NCI-H1930 (cell line): ENCODE measurements at regions not wholly inside any gene's neighbourhood (a gene's known extent, or its start where the extent isn't known, plus 50 kb on each side); places are given as distances from the start of the nearest gene placed in this dataset.

ENCODE experiments used
- DNase-seq, 2 experiments: peaks; one replicate each; lab custom pipeline; 2025; lab: John Stamatoyannopoulos, UW

DNA sequence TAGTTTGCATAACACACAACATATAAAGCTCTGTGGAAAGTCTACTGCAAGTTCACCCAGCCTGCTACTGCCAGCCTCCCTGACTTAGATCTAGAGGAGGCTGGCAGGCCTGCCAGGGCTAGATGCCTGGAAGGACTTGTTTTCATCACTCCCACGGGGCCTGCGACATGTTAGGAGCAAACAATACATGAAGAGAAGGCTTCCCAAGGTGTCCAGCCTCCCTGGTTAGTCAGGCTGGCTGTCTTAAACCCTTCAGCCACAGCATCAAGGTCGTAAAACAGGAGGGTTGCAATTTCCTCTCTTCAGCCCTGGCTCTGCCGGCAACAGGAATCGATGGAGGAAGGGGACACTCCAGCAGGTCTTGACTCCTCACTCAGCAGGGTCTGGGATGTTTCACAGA is 104.5 kb downstream of the NGF start:
- DNase-seq = no peak

DNA sequence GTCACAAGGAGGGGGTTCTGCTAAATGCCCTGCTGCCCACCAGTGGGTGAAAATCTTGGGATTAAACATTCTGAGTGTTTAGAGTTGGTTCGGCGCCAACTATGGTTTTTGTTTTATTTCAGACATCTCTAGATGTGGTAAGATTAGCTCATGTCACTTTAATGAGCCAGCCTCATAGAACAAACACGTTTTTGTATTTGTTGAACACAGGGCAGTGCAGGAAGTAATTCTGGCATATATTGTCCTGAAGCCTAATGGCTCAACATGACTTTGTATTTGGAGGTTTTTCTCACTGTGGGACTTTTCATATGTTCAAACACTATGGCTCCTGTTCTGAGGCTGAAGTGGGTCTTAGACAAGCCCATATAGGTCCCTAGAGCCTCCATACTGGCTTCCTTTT is 107.8 kb downstream of the NGF start:
- DNase-seq = no peak

DNA sequence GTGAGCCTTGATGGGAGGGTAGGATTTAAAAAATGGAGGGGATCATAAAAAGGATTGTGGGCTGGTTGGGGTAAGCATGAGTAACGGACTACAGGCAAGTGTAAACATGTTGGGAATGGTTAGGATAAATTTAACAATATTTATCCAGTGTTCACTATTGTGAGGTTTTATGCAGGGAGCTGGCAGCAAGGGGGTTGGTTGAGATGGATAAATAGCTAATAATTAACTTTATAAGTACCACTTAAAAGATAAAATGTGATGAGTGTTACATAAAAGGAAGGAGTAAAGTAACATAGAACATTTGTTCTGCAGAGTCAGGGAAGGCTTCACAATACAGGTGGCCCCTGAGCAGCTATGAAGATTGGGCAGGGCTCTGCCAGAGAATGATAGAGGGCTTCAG is 109.0 kb downstream of the NGF start:
- no peak for DNase-seq

DNA sequence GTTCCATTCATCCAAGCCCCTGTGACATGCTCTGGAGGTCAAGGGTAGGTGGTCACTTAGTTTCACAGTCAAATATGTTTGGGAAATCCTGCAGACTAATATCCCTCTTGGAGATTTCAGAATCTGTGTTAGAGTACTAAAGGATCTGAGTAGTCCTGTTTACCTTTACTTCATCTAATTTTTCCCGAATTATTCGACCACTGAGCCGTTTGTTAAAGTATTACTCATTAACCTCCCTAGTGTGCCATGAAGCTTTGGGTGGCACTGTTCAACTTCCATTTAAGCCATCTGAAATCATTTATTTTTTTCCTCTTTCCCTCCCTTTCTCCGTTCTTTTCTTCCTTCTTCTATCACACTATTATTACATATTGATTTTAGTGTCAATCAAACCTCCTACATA is 109.9 kb downstream of the NGF start:
- no peak for DNase-seq

DNA sequence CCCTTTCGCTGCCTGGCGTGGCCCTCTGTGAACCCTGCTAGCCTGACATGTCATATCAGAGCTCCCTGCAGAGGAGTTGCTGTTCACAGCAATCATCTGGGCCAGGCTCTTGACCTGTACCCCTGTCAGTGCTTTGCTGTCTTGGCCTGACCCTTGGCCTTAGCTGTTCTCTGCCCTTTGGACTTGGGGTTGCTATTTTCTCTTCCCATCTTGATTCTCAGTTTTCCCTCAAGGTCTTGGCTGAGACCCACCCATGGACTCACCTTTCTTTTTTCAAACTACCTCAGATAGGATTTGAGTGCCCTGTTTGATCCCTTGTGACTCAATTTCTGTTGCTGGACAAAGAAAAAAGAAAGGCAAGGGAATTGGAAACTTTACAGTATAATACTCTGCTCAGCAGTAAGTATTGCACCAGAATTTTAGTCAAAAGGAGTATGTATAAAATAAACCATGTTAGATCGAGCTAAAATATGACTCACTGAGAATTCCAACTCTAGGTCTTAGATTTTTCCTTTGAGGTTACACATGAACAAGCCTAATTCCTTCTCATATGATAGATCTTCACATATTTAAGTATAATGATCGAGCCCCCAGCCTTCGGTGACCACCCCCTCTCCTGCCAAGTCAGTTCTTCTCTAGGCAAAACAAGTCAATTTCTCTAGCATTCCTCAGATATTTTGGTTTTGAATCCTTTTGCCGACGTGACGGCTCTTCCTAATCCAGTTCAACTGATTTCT is 110.5 kb downstream of the NGF start:
- no peak for DNase-seq

DNA sequence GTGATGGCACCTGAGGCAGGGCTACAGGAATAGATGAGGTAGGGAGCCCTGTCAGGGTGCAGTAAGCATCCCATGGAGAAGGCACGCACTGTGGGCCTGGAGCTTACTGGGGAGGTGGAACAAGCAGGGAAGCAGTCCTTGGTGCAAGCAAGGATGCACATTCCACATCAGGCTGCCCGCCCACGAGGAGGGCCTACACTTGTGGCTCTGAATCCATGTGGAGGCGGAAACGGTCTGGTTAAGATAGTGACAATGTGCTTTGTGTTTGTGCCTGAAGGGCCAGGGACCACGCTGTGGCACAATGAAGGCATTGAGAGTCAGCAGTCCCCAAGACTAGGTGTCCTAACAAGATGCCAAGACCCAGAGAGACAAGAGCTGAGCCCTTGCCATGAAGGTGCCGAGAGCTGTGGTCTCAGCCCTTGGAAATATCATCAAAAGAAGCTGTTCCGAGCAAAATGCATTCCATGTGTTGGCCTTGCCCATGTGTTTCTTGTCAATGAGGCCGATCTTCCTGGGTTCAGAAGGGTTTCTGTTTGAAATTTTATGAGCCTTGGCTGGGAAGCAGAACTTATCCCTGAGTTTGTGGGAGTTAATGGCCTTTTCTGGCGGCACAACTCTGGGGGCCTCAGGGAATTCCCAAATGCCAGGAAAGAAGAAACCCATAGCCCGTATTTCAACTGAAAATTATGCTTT is 111.9 kb downstream of the NGF start:
- no peak for DNase-seq

DNA sequence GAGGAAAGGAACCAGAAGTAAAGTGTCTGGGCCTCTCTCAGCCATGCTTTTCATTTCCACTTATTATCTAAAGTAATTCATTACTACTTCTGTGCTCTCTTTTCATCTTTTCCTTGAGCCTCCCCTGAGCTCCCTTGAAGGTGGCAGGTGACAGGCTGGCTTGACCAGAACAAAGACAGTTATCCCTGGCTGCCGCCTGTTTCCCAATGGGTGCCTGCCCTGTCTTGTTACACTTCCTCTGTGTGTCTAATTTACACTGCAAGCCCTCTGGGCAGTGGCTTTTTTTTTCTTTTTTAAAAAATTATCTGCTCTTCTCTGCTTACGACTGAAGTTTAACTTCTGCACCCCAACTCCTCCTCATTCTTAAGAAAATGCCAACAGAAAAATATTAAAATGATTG is 113.4 kb downstream of the NGF start:
- DNase-seq = no peak

DNA sequence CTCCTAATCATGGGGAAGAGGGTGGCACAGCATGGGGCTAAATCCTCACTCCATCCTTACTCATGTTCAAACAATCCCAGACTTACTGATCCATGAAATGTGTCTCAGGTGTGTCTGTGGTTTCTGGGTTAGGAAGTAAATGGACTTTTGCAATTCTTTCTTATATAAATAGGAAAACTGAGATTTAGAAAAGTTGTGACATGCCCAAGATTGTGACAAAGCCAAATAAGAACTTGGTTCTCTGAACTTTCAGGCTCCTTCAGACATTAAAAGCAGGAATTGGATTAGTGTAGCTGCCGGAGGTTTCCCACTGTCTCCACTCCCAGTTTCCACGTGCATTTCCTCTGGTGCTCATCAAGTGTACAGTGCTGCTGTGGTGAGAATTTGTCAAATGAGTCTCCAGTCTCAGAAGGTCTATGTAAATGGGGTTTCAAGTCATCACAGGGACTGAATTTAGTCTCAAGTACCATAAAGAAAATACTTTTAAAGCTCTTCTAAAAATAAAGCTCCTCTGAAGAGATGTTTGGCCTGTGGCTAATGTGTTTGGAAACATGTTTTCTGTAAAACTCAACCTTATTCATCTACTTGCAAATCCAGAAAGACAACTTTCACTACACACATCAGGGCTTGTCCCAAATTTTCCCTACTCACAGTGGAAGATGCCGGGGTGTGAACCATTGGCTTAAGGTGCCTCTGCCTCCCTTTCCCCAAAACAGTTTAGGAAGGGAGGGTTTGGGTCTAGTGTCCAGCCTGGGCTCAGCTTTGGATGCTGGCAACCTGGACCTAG is 115.2 kb downstream of the NGF start:
- DNase-seq = no peak

DNA sequence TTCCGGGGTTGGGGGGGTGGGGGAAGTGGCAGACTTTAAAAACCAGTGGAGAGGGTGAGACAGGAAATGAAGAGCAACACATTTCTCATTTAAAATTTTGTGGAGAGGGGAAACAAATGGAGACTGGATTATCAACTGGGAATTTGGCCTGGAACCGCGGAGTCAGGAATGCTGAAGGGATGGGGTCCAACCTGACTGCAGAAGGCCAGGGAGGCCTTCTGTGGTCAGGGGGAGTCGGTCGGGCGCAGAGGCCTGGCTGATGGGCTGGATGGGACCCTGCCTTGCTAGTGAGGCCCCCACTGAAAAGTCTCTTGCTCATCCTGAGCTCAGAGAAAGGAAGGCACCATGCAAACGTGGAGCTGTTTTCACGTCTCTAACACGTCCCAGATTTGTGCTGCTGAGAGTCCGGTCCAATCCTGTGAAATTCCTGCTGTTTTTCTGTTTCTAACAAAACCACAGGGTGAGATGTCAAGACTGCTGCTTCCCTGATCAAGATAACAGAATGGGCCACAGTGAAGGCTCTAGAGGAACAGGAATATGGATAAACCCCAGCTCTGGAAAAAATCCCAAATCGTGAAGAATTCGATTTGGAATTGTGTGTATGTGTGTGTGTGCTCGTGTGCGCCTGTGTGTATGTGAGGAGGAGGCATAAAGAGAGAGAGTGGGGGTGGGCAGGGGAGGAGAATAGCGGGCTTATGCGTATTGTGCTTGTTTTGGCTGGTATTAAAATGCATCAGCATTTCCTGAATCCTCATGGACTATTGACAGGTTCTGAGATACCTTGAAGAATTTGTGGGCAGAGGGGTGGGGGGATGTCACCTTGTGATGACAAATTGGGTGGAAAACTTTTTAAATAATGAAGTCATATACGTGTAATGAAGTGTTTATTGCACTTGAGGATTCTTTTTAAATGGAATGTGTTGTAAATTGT is 117.4 kb downstream of the NGF start:
- no peak for DNase-seq

DNA sequence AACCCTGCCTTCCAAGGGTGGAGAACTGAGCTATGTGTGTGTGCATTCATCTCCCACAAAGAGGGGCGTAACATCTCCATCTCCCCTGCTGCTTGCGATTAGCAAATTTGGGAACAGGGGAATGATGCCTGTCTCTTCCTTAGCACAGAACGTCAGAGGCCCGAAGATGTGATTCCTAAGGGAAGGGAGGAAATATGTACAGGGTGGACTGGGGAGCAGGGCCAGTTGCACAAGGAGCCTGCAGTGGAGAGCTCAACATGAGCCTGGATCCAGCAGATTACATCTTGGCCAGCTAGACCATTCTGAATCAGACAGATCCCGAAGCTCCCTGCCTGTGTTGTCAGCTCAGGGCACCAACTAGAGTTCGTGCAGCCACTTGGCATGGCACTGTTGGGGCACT is 118.1 kb downstream of the NGF start:
- DNase-seq = no peak

DNA sequence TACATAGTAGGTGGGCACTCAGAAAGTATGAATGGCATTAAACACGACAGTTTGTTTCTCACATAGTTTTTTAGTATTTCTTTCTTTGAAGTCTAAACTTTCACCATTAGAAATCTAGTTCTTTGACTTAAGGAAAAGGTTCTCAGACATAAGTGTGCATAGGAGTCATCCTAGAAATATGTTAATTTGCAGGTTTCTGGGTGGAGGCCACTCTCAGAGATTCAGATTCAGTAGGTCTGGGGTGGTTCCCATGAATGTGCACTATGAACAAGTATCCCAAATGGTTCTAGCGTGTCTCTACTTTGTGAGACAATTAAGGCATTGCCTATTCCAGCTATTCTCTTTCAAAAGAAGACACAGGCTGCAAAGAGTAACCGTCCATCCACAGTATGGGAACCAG is 119.3 kb downstream of the NGF start:
- no peak for DNase-seq

DNA sequence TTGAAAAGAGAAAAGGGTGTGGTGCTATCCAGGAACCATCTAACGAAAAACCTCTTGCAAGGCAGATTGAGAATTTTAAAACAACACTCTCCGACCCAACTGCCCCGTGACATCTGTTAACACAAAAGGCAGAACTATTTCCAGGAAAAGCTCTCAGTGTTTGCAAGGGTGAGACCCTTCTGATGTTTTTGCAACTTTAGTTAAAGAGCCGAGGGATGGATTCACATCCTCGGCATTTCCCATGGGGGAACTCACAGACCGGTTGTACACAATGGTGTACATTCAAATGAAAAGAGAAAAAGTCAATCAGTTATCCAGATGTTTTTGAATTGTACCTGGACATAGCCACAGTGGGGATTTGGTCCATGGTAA is 120.0 kb downstream of the NGF start:
- no peak for DNase-seq

DNA sequence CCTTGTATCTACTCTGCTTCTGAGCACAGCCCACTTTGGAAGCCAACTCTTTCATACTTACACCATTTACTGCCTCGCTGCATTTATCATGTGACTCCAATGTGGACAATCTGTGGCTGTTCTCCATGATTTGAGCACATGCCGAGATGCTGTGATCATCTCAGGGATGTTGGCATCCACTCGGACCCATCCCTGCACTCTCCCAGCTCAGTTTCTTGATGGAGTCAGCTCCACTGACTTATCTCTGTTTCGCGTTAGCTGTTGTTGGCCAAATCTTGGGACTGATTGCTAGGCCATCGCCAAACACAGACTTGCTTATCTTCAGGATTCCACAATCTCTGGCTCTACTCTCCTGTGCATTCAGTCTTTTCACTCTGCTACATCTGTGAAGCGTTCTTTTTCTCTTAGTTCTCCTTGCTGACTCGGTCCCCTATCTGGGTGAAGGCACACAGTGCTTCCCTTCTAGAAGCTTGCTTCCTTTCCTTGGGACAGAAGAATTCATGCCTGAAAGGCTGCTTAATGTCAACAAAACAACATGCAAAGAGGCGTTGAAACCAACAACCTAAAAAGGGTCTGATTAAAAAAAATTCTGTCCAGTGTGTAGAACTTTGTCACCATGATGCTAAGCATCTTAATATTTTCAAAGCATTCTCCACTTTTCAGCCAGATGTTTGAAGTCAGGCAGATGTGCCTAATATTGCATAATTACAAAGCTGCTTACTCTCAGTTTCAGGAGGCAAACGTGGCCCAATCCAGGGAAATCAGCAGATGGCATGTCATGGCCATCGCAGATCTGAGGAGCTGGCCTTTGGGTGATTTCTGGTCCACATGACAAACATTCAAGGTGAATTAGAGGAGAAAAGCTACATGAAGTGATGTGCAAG is 120.7 kb downstream of the NGF start:
- DNase-seq = no peak

DNA sequence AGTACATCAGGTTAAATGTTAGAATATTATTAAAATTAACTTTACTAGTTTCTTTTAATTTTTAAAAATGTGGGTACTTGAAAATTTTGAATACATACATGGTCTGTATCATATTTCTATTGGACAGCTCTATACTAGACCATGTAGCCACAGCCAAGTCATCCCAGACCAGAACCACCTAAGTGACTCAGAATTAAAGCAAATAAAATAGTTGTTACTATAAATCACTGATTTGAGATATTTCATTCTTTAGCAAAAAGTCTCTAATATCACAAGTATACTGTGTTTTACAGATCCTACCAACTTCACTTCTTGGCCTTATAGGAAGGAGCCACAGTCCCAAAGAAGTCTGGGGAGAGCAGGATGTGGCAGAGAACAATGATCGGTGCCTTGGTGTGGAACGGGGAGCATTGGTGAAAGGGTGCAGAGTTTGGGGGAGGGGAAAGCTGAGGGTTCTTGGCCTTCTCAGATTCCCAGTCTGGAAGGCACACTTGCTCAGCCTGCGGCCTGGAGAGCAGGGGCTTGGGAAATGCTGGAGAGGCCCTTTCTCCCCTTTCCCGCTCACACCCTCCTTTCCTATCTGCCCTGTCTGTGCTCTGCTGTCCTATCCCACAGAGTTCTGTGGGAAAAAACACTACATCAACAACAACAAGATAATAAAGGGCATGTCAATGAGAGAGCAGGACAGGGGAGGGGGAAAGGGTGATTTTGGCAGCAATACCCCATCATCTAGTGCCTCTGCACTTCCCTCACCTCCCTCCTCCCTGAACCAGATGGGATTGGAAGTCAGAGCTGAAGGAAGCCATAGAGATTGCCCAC is 122.1 kb downstream of the NGF start:
- DNase-seq = no peak

DNA sequence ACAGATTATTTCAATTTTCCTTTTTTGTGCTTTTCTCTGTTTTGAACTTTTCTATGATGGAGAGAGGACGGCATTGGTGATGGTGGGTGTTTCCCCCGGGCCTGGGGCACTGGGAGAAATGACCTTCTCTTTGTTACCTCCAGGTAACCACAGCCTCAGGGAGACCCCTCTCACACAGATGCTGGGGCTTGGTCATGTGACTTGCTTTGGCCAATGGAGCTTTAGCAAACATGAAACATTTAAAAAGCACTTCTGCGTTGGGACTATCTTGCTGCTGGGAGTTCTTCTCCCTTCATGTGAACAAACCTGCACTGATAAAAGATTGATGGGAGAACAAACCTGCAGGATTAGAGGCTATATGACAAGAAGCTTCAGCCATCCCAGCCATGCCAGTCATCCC is 122.9 kb downstream of the NGF start:
- no peak for DNase-seq

DNA sequence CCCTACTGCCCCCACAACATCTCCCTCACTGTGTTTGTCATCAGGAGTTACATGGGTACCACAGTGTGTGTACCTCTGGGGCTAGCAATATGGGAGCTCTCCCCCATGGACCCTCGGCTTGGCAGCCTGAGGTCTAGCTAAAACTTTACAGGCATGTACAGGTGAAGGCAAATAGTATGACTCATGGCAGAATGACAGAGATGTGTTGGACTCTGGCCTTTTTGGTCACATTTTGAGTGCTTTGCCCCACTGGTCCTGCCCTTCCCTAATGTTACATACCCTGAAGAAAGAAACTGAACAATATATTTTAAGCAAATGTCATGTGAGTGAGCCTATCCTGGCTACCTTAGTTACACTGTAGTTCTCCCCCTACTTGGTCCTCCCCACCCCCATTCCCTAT is 124.0 kb downstream of the NGF start:
- DNase-seq = no peak

DNA sequence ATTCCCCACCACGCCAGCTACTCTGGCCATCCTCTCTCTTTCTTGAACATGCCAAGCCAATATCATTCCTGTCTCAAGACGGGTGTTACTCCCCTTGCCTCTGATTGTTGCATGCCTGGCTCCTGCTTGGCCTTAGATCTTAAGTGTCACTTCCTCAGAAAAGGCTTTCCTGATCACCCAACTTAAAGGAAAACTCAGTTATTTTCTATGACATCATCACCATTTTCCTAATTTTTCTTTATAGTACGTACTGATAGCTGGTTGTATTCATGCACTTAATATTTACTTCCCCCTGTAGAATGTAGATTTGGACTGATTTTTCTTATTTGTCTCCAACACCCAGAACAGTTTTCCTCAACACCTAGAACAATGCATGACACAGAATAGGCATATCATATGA is 123.8 kb upstream of the TSPAN2 start:
- no peak for DNase-seq

DNA sequence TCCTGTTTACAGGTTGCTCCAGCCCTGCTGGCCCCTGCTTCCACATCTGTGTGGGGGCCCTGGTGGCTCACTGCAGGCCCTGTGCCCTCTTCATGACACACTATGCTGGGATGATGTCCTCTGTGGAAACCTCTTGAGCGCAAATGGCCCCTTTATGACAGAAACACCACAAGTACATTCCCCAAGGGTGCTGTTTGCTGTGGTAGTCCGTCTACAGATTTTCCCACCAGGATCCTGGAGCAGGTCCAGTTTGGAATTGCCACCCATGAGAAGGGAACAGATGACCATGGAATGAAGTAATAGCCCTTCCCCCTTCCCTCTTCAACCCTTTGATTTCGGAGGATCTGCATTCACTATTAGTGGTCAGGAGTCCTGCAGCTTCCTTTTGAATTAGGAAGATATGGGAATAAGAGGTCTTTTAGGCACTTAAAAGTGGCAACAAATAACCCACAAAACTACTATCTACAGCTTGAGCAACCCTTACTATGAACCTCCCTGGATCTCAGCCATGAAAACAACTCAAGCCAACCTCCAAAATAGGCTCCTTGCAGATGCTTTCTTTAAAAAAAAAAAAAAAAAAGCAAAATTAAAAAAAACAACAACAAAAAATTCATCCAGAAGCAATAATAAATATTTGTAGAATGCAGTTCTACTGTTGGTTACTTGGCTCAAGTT is 121.9 kb upstream of the TSPAN2 start:
- no peak for DNase-seq

DNA sequence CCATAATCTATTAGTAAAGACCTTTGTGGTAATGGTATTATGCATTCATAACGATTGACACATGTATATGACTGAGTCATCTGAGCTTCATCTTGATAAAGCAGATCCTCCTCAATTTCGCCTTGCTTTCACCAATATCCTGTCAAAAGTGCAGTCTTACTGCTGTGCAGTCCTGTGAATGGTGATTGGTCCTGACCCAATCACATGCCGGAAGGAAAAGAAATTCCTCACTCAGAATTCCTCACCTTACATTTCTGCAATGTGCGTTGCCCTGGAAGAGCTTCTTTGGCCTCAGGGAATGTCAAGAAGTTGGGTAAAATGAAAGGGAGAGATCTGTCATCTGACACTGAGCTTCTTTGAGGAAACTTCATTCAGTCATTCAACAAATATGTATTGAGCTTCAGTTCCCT is 121.0 kb upstream of the TSPAN2 start:
- DNase-seq = no peak

DNA sequence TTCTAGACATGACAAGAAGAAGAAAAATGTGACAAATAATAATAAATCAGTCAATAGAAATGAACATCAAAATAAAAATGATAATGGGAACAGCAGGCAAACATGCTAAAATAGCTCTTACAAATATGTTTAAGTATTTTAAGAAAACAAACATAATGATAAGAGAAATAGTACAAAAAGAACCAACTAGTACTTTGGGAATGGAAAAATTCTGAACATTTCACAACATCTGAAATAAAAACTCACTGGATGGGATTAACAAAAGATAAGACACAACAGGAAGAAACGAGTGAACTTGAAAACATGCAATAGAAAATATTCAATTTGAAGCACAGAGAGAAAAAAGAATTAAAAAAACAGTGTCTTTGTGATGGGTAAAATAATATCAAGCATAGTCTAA is 115.2 kb upstream of the TSPAN2 start:
- no peak for DNase-seq
